ENCODE measurements at regions not wholly inside any gene's neighbourhood (a gene's known extent, or its start where the extent isn't known, plus 50 kb on each side); places are given as distances from the start of the nearest gene placed in this dataset.

- Histone ChIP-seq H4K20me1 (ENCODE audit: insufficient read depth) (no peaks in the 10 kb centered on the region), H3K4me1 (ENCODE audit: control insufficient read depth in 1 of 2, insufficient read depth in 2 of 2, low read depth in 1 of 2, low read length in 1 of 2) (no peaks in the 10 kb centered on the region), H3K9me3 (no peaks in the 10 kb centered on the region), H3K79me2 (ENCODE audit: insufficient read depth) (no peaks in the 10 kb centered on the region), H2AFZ (ENCODE audit: low read depth) (no peak overlapping the region), H3K27ac (ENCODE audit: low read depth in 2 of 2, low read length in 1 of 2) (no peak overlapping the region), H3K4me2 (no peak overlapping the region), H3K9me2 (no peaks in the 10 kb centered on the region), H3K4me3 (ENCODE audit: low read depth in 2 of 2, low read length in 1 of 2) (no peak overlapping the region), H3K9ac (no peak overlapping the region), H3F3A (replicated peaks; ENCODE audit: insufficient read depth) (no peaks in the 10 kb centered on the region), H3K36me3 (replicated peaks in 1 of 2; ENCODE audit: control insufficient read depth in 1 of 2, insufficient read depth in 2 of 2, low read length in 1 of 2) (no peaks in the 10 kb centered on the region), H3K27me3 (ENCODE audit: insufficient read depth) (no peaks in the 10 kb centered on the region)
- DNase-seq: no peak
- TF ChIP-seq NRF1 (IDR thresholded peaks at IDR 0.05; ENCODE audit: low read depth, low read length): no peak
- no peak for TF ChIP-seq POLR2AphosphoS5 (IDR thresholded peaks at IDR 0.05; ENCODE audit: low read depth, low read length)
- TF ChIP-seq ELF1 (IDR thresholded peaks at IDR 0.05): no peak
- TF ChIP-seq EP300 (IDR thresholded peaks at IDR 0.05; ENCODE audit: borderline replicate concordance in 1 of 2, low read depth in 1 of 2, low read length in 1 of 2): no peak
- TF ChIP-seq RFX5 (IDR thresholded peaks at IDR 0.05; ENCODE audit: low read length): no peak
- TF ChIP-seq GATA2 (CRISPR knock-in tag; IDR thresholded peaks at IDR 0.05): no peak
- TF ChIP-seq MAX (IDR thresholded peaks at IDR 0.05; ENCODE audit: low read depth): no peak
- no peak for TF ChIP-seq MEF2A (IDR thresholded peaks at IDR 0.05; ENCODE audit: borderline replicate concordance, low read depth)
- TF ChIP-seq JUND (IDR thresholded peaks at IDR 0.05): no peak
- no peak for TF ChIP-seq TCF12 (IDR thresholded peaks at IDR 0.05)
- TF ChIP-seq NFIC (IDR thresholded peaks at IDR 0.05; ENCODE audit: borderline replicate concordance): no peak
- no peak for TF ChIP-seq RCOR1 (IDR thresholded peaks at IDR 0.05; ENCODE audit: low read length)
- no peak for TF ChIP-seq USF1 (IDR thresholded peaks at IDR 0.05; ENCODE audit: borderline replicate concordance, low read depth)
- no peak for TF ChIP-seq GABPA (IDR thresholded peaks at IDR 0.05; ENCODE audit: low read depth)
- TF ChIP-seq CTCF (IDR thresholded peaks at IDR 0.05): no peak
- CTCF ChIA-PET: interaction anchor here (0.6 kb wide), 1 partner anchor 320 kb away, joined by 3 read pairs; no protein-coding TSS in a partner anchor
- POLR2A ChIA-PET: no interaction called here
- WGBS (ENCODE audit: low lambda C conversion rate): 7% methylated on average over 1 of the region's 1 CpG
Observed at GRCh38 chr16:13680021-13680889, 239.7 kb upstream of the ERCC4 start.

Measured in SK-N-SH (cell line).